Activated CD8-positive, alpha-beta T cell treated with anti-CD3 and anti-CD28 coated beads for 36 hours (primary cell): ENCODE measurements at regions not wholly inside any gene's neighbourhood (a gene's known extent, or its start where the extent isn't known, plus 50 kb on each side); places are given as distances from the start of the nearest gene placed in this dataset.

Source experiments
- ATAC-seq: fragments of 200-7000 bp; cut with Tn5 transposase; one replicate; pipeline ENCODE4 v1.10.0; 2021; ENCODE audit warnings: mild to moderate bottlenecking, moderate library complexity
- CTCF ChIA-PET: fragments of 350-600 bp; sonication (Branson Sonifier 250); formaldehyde crosslinking; loops from one replicate; lab custom pipeline; 2021; ENCODE audit warnings: antibody characterized with exemption; lab: Charles Lee
- POLR2A ChIA-PET: fragments of 350-600 bp; sonication (Branson Sonifier 250); formaldehyde crosslinking; loops from one replicate; lab custom pipeline; 2021; ENCODE audit warnings: antibody characterized with exemption; lab: Charles Lee
- DNase-seq: peaks from one replicate; pipeline ENCODE4 v3.0.0-alpha.2; 2020
- H3K27ac Mint-ChIP-seq: one replicate; pipeline ENCODE4 v1.8.0; 2021; ENCODE audit warnings: mild to moderate bottlenecking, mixed read lengths
- H3K27me3 Mint-ChIP-seq: one replicate; pipeline ENCODE4 v1.8.0; 2021; ENCODE audit warnings: mixed read lengths
- H3K36me3 Mint-ChIP-seq: one replicate; pipeline ENCODE4 v1.8.0; 2021; ENCODE audit warnings: low read depth, mixed read lengths
- H3K4me1 Mint-ChIP-seq: one replicate; pipeline ENCODE4 v1.8.0; 2021; ENCODE audit warnings: low read depth, mixed read lengths
- H3K4me3 Mint-ChIP-seq: one replicate; pipeline ENCODE4 v1.8.0; 2021; ENCODE audit warnings: mild to moderate bottlenecking, moderate library complexity, mixed read lengths
- H3K9me3 Mint-ChIP-seq: one replicate; pipeline ENCODE4 v1.8.0; 2021; ENCODE audit warnings: mixed read lengths
- intact Hi-C: fragments of 100-400 bp; cut with micrococcal nuclease; formaldehyde crosslinking; loops from one replicate; pipeline ENCODE4 v1.10.0; 2022
- TF ChIP-seq, protein P1 (sequence below): fragments of 200-600 bp; IDR thresholded peaks from one replicate; pipeline ENCODE4 v1.8.0; 2022; ENCODE audit warnings: antibody characterized with exemption, mild to moderate bottlenecking

GRCh38 chr20:55009066-55009465 is 533.7 kb downstream of the DOK5 start:
- Mint-ChIP-seq H3K27me3 (no peaks in the 10 kb centered on the region), H3K4me3 (no peak overlapping the region), H3K27ac (no peak overlapping the region), H3K36me3 (no peaks in the 10 kb centered on the region), H3K9me3 (no peaks in the 10 kb centered on the region), H3K4me1 (no peaks in the 10 kb centered on the region)
- intact Hi-C loops = no loop called here
- TF ChIP-seq, protein P1, sequence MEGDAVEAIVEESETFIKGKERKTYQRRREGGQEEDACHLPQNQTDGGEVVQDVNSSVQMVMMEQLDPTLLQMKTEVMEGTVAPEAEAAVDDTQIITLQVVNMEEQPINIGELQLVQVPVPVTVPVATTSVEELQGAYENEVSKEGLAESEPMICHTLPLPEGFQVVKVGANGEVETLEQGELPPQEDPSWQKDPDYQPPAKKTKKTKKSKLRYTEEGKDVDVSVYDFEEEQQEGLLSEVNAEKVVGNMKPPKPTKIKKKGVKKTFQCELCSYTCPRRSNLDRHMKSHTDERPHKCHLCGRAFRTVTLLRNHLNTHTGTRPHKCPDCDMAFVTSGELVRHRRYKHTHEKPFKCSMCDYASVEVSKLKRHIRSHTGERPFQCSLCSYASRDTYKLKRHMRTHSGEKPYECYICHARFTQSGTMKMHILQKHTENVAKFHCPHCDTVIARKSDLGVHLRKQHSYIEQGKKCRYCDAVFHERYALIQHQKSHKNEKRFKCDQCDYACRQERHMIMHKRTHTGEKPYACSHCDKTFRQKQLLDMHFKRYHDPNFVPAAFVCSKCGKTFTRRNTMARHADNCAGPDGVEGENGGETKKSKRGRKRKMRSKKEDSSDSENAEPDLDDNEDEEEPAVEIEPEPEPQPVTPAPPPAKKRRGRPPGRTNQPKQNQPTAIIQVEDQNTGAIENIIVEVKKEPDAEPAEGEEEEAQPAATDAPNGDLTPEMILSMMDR = no peak
- DNase-seq (no peak), ATAC-seq (no peak)
- ChIA-PET CTCF (no interaction called here), POLR2A (no interaction called here)

DNA sequence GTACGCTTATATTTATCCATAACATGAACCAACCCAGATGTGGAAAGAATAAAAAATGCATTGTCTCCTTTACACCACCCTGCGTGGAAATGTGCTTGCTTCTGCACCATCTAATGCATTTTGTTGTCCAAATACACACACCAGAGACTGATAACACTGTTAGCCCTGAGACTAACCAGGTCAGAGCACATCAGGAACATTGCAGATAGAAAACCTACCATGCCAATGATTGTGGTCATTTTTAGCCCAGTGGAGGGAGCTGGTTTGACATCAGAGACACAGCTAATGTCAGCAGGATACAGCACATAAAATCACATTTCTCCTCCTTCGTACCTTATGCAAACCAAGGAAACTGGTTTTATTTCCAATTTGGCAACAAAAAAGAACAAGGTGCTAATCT is 528.7 kb downstream of the DOK5 start:
- H3K4me1 Mint-ChIP-seq = no peaks in the 10 kb centered on the region
- no peaks in the 10 kb centered on the region for H3K36me3 Mint-ChIP-seq
- H3K27ac Mint-ChIP-seq = no peak overlapping the region
- TF ChIP-seq, protein P1 = no peak
- no peaks in the 10 kb centered on the region for H3K27me3 Mint-ChIP-seq
- CTCF ChIA-PET = no interaction called here
- POLR2A ChIA-PET = no interaction called here
- ATAC-seq = no peak
- H3K9me3 Mint-ChIP-seq = peaks cover 3% of the 10 kb centered on the region
- intact Hi-C loops = no loop called here
- no peak for DNase-seq
- H3K4me3 Mint-ChIP-seq = no peak overlapping the region

GRCh38 chr20:54995553-54995952 is 520.2 kb downstream of the DOK5 start:
- POLR2A ChIA-PET = no interaction called here
- Mint-ChIP-seq H3K4me3 (no peak overlapping the region), H3K36me3 (no peaks in the 10 kb centered on the region), H3K27ac (no peak overlapping the region), H3K9me3 (peaks cover 4% of the 10 kb centered on the region), H3K4me1 (no peaks in the 10 kb centered on the region), H3K27me3 (no peaks in the 10 kb centered on the region)
- TF ChIP-seq, protein P1 = no peak
- ATAC-seq = no peak
- DNase-seq = no peak
- intact Hi-C loops = no loop called here
- CTCF ChIA-PET = no interaction called here

DNA sequence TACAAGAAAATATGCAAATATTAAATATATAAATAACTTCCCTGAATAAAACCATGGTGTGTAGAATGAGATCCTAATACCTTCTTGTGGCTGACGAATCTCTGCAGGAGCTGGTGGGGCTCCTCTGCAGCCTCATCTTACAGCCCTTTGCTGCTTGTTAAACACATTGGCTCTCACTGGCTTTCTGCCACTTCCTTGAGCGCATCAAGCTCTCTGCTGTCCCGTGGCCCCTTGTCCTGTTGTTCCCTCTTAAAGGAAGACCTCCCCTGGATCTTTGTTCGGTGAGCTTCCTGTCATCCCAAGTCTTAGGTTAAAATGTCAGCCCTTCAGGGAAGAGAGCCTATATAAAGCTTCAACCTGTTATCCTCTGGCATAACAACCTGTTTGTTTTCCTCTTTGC is 519.6 kb downstream of the DOK5 start:
- intact Hi-C loops = no loop called here
- no peak overlapping the region for H3K4me3 Mint-ChIP-seq
- CTCF ChIA-PET = no interaction called here
- DNase-seq (no peak), ATAC-seq (no peak)
- peaks cover 4% of the 10 kb centered on the region for H3K9me3 Mint-ChIP-seq
- no peak overlapping the region for H3K27ac Mint-ChIP-seq
- no peaks in the 10 kb centered on the region for H3K27me3 Mint-ChIP-seq
- POLR2A ChIA-PET = no interaction called here
- no peaks in the 10 kb centered on the region for H3K4me1 Mint-ChIP-seq
- TF ChIP-seq, protein P1 = no peak
- H3K36me3 Mint-ChIP-seq = no peaks in the 10 kb centered on the region

GRCh38 chr20:54985091-54985490 is 509.7 kb downstream of the DOK5 start:
- Mint-ChIP-seq H3K36me3 (no peaks in the 10 kb centered on the region), H3K4me1 (no peaks in the 10 kb centered on the region), H3K9me3 (peaks cover 2% of the 10 kb centered on the region), H3K27me3 (no peaks in the 10 kb centered on the region), H3K27ac (no peak overlapping the region), H3K4me3 (no peak overlapping the region)
- DNase-seq = no peak
- ChIA-PET CTCF (interaction anchor here (0.8 kb wide), 1 partner anchor 10 kb away, joined by 3 read pairs; no protein-coding TSS in a partner anchor), POLR2A (interaction anchor here (0.6 kb wide), 1 partner anchor 31 kb away, joined by 3 read pairs; no protein-coding TSS in a partner anchor)
- ATAC-seq = no peak
- TF ChIP-seq, protein P1 = no peak
- intact Hi-C loops = no loop called here
